LNCaP clone FGC (cell line): ENCODE measurements at regions not wholly inside any gene's neighbourhood (a gene's known extent, or its start where the extent isn't known, plus 50 kb on each side); places are given as distances from the start of the nearest gene placed in this dataset.

Source experiments
- DNase-seq: peaks from one replicate; pipeline ENCODE4 v3.0.0-alpha.2; 2011; ENCODE audit warnings: low read depth
- H3K4me3 ChIP-seq: 2 replicates; pipeline ENCODE4 v1.5.1; 2011; ENCODE audit warnings: mild to moderate bottlenecking, low read depth, low read length, control low read depth
- TF ChIP-seq, protein P1 (sequence below): IDR thresholded peaks from 2 replicates; pipeline ENCODE4 v1.5.1; 2012; ENCODE audit warnings: mild to moderate bottlenecking; ENCODE audit not compliant: control insufficient read depth, insufficient read depth; ENCODE audit errors: extremely low read depth

DNA sequence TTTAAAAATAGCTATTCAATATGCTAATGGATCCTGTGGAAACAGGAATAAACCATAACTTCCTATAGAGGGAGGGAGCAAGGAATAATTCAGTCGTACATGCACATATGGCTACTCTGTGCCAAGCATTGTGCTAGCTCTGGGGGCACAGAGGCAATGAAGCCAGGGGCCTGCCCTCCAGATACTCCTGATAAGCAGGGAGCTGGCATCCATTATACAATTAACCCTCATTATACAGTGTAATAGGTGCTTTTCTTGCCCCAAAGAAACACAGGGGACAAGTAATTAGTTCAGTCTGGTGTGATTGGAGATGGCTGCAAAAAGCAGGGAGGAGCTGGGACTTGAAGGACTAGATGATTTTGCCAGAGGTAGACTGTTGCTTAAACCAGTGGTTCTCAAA is 200.4 kb downstream of the SREK1 start:
- DNase-seq: no peak
- H3K4me3 ChIP-seq: no peak overlapping the region
- TF ChIP-seq, protein P1, sequence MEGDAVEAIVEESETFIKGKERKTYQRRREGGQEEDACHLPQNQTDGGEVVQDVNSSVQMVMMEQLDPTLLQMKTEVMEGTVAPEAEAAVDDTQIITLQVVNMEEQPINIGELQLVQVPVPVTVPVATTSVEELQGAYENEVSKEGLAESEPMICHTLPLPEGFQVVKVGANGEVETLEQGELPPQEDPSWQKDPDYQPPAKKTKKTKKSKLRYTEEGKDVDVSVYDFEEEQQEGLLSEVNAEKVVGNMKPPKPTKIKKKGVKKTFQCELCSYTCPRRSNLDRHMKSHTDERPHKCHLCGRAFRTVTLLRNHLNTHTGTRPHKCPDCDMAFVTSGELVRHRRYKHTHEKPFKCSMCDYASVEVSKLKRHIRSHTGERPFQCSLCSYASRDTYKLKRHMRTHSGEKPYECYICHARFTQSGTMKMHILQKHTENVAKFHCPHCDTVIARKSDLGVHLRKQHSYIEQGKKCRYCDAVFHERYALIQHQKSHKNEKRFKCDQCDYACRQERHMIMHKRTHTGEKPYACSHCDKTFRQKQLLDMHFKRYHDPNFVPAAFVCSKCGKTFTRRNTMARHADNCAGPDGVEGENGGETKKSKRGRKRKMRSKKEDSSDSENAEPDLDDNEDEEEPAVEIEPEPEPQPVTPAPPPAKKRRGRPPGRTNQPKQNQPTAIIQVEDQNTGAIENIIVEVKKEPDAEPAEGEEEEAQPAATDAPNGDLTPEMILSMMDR: no peak

DNA sequence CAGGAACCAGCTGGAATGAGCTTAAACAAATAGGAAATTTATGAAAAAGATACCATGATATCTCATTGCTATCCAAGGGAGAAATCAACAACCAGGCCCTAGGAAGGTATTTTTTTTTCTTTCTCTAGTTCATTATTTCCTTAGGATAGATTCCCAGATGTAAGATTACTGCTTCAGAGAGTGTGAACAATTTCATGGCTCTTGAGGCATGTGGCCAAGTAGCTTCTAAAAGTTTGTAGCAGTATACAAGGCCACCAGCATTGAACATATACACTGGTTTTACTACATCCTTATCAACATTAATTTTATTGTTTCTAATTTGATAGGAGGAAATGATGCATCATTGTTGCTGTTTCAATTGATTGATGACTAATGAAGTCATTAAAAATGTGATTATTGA is 201.2 kb downstream of the SREK1 start:
- no peak overlapping the region for H3K4me3 ChIP-seq
- no peak for DNase-seq
- TF ChIP-seq, protein P1: no peak

DNA sequence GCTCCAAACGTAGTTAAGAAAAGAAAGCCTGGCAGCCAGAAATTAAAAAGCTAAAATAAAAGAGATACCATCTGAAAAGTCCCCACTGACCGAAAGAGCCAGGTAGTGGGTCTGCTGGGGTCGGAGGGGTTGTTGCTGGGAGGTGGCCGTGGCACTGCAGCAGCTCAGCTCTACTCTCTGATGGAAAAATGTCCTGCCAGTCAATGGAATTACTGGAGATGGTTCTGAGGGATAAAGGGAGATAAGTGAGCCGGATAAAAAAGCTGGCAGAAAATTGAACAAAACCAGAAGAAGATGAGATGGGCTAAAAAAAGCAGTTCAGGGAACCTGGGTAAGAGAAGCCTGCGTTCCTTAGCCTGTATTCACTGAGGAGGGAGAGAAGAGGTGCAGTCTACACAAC is 202.8 kb downstream of the SREK1 start:
- TF ChIP-seq, protein P1: no peak
- no peak overlapping the region for H3K4me3 ChIP-seq
- no peak for DNase-seq

DNA sequence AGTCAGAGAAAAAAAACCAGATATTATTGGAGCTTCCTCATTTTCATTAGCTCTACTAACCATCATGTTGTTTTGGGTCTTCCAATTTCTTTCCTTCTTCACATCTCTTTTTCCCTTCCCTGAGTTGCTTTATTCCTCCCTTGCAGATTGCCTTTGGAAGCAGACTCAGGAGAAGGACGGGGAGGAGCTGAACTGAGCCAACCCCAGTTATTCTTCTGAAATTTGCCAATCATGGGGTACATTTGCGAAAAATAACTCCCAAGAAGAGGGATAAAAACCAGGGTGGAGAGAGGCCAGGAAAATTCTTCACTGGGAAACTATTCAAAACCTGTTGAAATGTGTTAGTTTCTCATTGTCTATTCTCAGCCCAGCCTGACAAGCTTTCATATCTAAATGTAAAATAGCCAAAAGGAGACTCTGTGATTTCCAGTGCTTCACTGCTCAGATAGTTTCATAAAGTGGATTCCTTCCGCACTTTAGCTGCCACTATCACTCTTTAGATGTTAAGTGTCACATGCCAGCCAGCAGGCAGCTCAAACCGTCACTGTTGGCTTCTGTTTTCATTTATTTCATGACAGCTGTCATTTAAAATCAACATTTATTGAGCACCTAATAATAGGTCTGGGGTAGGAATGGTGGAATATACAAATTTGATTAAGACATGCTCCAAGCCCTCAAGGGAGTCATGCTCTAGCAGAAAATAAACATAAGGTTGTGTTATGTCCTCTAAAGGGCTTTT is 204.5 kb downstream of the SREK1 start:
- TF ChIP-seq, protein P1: no peak
- no peak overlapping the region for H3K4me3 ChIP-seq
- no peak for DNase-seq

DNA sequence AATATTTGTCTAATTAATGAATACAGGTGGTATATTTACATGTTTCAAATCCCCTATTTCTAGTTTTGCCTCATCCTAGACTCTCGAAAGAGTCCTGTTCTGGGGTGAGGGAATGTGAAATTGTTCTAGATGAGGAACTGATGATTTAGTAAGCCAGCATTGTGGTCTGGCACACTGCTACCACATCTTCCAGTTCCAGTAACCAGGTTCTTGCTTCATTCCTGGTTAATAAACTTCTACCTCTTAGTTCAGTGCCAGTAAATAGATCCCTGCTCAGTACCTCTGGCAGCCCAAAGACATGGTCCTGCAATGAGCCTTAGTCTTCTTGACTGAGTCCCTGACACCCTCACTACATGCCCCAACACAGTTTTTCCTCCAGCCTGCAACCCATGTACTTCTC is 207.7 kb downstream of the SREK1 start:
- TF ChIP-seq, protein P1: no peak
- H3K4me3 ChIP-seq: no peak overlapping the region
- DNase-seq: no peak

DNA sequence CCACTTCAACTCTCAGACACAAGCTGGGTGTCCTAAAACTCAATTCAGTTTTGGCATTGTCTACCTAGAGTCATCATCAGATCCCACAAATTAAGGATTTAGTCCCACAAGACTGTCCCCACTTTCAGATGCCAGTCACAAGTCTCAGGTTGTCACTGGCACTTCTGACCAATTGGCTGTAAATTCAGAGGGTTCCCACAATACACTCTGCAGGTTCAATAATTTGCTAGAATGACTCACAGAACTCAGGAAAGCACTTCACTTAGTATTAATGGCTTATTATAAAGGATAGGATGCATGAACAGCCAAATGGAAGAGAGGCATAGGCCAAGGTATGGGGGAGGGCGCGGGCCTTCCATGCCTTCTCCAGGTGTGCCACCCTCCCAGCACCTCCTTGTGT is 209.1 kb downstream of the SREK1 start:
- DNase-seq: no peak
- TF ChIP-seq, protein P1: no peak
- no peak overlapping the region for H3K4me3 ChIP-seq

DNA sequence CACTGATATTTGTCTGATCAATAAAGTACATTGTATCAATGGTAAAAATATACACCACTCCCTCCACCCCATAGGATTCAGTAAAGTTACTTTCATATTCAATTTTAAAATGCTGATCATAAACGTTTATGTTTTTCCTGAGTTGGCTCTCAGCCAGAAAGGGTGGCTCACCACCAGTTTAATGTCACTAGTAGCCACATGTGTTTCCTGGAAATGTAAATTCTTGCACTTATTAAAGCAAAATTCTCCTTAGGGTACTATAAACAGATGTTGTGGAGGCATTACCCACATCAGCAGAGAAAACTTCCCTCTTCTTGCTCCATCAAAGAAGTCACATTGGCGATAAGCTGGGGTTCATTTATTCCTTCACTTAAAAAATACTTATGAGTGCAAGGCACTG is 210.3 kb downstream of the SREK1 start:
- DNase-seq: no peak
- TF ChIP-seq, protein P1: no peak
- H3K4me3 ChIP-seq: no peak overlapping the region
